ENCODE measurements at regions not wholly inside any gene's neighbourhood (a gene's known extent, or its start where the extent isn't known, plus 50 kb on each side); places are given as distances from the start of the nearest gene placed in this dataset.

- no peak for TF ChIP-seq CTCF (IDR thresholded peaks at IDR 0.05; ENCODE audit: low read length)
- TF ChIP-seq EZH2 (IDR thresholded peaks at IDR 0.05; ENCODE audit: borderline replicate concordance, low read length) = no peak
These were observed 148.7 kb upstream of the LMO4 start for GRCh38 chr1:87179851-87180519.

Measured in OCI-LY1 (cell line).